Type B pancreatic cell (in vitro differentiated cells): ENCODE measurements at regions not wholly inside any gene's neighbourhood (a gene's known extent, or its start where the extent isn't known, plus 50 kb on each side); places are given as distances from the start of the nearest gene placed in this dataset.
A peak's percentile ranks its signal among the peaks of the same experiment; 100 is the strongest.

Experiments
- DNase-seq: peaks from one replicate; pipeline ENCODE4 v3.0.0; 2021; ENCODE audit warnings: mixed read lengths; ENCODE audit not compliant: unreplicated experiment; ENCODE audit errors: extremely low spot score
- H3K27ac Mint-ChIP-seq: 2 replicates; pipeline ENCODE4 v1.8.0; 2021; ENCODE audit warnings: mild to moderate bottlenecking, mixed read lengths
- H3K27me3 Mint-ChIP-seq: 2 replicates; pipeline ENCODE4 v1.8.0; 2021; ENCODE audit warnings: mixed read lengths
- H3K36me3 Mint-ChIP-seq: 2 replicates; pipeline ENCODE4 v1.8.0; 2021; ENCODE audit warnings: mixed read lengths
- H3K4me1 Mint-ChIP-seq: one replicate; pipeline ENCODE4 v1.8.0; 2021; ENCODE audit warnings: mixed read lengths; ENCODE audit not compliant: unreplicated experiment
- H3K4me3 Mint-ChIP-seq: 2 replicates; pipeline ENCODE4 v1.8.0; 2021; ENCODE audit warnings: mild to moderate bottlenecking, mixed read lengths
- H3K9me3 Mint-ChIP-seq: 2 replicates; pipeline ENCODE4 v1.8.0; 2021; ENCODE audit warnings: mixed read lengths
- TF ChIP-seq, protein P1 (sequence below): fragments of 200-600 bp; sonication (generic); conservative IDR thresholded peaks from 2 replicates; pipeline ENCODE4 v1.5.0; 2021; ENCODE audit warnings: antibody characterized with exemption, mild to moderate bottlenecking

DNA sequence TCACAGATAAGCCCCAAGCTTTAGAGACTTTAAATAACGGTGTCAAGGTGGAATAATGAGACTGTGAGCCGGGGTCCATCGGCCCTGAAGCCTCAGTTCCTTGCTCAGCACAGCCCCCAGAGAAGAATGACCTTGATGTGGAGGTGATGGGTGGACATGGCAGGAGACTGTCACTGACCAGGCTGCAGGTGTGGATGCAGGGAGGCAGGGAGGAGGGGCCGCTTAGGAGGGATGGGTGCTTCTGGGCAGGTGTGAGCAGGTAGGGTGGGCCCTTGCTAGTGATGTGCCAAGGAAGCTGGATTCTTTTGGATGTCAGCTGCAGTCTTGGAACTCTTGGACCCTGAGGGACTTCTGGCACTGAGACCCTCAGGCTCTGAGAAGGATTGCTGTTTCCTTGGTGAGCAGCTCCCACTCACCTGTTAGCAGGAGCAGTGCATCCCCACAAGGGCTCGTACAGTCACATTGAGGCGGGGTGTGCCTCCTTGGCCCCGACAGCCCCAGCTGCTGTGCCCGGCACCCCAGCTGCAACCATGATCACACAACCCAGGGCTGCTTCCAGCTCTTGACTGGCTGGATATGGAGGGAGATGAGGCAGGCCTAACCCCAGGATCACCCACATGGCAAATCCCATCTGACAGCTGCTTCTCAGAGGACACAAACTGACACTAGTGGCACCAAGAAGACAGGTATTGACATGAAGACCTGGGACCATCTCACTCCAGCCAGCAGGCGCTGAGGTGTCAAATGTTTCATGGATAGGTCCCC is 209.8 kb upstream of the HDAC4 start:
- Mint-ChIP-seq H3K4me1 (peaks cover 16% of the 10 kb centered on the region), H3K36me3 (no peaks in the 10 kb centered on the region), H3K27me3 (peaks cover 23% of the 10 kb centered on the region), H3K4me3 (no peak overlapping the region), H3K27ac (no peak overlapping the region), H3K9me3 (no peaks in the 10 kb centered on the region)
- TF ChIP-seq, protein P1, sequence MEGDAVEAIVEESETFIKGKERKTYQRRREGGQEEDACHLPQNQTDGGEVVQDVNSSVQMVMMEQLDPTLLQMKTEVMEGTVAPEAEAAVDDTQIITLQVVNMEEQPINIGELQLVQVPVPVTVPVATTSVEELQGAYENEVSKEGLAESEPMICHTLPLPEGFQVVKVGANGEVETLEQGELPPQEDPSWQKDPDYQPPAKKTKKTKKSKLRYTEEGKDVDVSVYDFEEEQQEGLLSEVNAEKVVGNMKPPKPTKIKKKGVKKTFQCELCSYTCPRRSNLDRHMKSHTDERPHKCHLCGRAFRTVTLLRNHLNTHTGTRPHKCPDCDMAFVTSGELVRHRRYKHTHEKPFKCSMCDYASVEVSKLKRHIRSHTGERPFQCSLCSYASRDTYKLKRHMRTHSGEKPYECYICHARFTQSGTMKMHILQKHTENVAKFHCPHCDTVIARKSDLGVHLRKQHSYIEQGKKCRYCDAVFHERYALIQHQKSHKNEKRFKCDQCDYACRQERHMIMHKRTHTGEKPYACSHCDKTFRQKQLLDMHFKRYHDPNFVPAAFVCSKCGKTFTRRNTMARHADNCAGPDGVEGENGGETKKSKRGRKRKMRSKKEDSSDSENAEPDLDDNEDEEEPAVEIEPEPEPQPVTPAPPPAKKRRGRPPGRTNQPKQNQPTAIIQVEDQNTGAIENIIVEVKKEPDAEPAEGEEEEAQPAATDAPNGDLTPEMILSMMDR: no peak
- DNase-seq: no peak

DNA sequence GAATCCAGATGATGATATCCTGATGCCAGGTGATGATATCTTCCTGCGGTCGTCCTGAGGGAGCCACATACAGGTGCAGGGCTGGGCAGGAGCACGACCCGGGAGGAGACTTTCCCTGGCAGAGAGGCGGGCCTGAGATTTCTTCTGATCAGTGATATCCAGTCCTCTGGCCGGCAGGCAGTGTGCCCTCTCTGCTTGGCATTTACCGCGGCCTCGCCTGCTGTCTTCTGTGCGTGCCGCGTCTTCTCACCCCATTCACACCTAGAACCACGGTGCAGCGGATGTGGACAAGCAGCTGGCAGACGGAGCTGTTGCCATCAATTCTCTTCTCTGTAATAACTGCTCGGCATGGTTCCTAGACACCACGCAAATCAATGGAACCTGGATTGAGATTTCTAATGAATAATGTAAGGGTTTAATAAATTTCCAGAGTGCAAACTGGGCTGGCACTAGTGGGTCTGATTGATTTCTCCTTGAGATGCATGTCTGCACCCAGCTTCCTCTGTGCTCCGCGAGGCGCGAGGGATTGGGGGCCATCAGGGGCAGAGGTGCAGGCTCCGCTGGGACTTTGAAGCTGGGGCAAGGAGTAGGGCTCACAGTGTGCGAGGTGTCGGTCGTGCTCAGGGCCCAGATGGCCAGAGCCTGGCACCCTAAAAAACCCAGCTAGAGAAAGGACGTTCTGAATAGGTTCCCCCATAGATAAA is 208.9 kb upstream of the HDAC4 start:
- H3K36me3 Mint-ChIP-seq: no peaks in the 10 kb centered on the region

GRCh38 chr2:239609162-239609561 is 208.3 kb upstream of the HDAC4 start:
- H3K4me1 Mint-ChIP-seq: peaks cover 16% of the 10 kb centered on the region
- DNase-seq: peak; percentile 55
- no peaks in the 10 kb centered on the region for H3K36me3 Mint-ChIP-seq
- no peak overlapping the region for H3K4me3 Mint-ChIP-seq
- peaks cover 23% of the 10 kb centered on the region for H3K27me3 Mint-ChIP-seq
- TF ChIP-seq, protein P1: no peak
- no peaks in the 10 kb centered on the region for H3K9me3 Mint-ChIP-seq
- no peak overlapping the region for H3K27ac Mint-ChIP-seq

More for the DNA sequence above, 208.9 kb upstream of the HDAC4 start:
- no peak overlapping the region for H3K27ac Mint-ChIP-seq
- TF ChIP-seq, protein P1: no peak
- H3K9me3 Mint-ChIP-seq: no peaks in the 10 kb centered on the region
- peak; percentile 58 for DNase-seq
- peaks cover 16% of the 10 kb centered on the region for H3K4me1 Mint-ChIP-seq
- peaks cover 23% of the 10 kb centered on the region for H3K27me3 Mint-ChIP-seq
- H3K4me3 Mint-ChIP-seq: no peak overlapping the region

- Mint-ChIP-seq H3K4me3 (no peak overlapping the region), H3K9me3 (no peaks in the 10 kb centered on the region), H3K27ac (no peak overlapping the region), H3K27me3 (peaks cover 23% of the 10 kb centered on the region), H3K36me3 (no peaks in the 10 kb centered on the region), H3K4me1 (peaks cover 16% of the 10 kb centered on the region)
- TF ChIP-seq, protein P1: no peak
- DNase-seq: peak; percentile 63
Measured at GRCh38 chr2:239608723-239609122, 207.9 kb upstream of the HDAC4 start.

GRCh38 chr2:239608260-239608659 is 207.4 kb upstream of the HDAC4 start:
- Mint-ChIP-seq H3K9me3 (no peaks in the 10 kb centered on the region), H3K4me1 (peaks cover 16% of the 10 kb centered on the region), H3K4me3 (no peak overlapping the region), H3K27me3 (peaks cover 23% of the 10 kb centered on the region), H3K27ac (peak overlapping the region; percentile 50), H3K36me3 (no peaks in the 10 kb centered on the region)
- TF ChIP-seq, protein P1: no peak
- DNase-seq: no peak
